ENCODE measurements at regions not wholly inside any gene's neighbourhood (a gene's known extent, or its start where the extent isn't known, plus 50 kb on each side); places are given as distances from the start of the nearest gene placed in this dataset.
A peak's percentile ranks its signal among the peaks of the same experiment; 100 is the strongest.
"Not testable (repeated sequence)": the region's sequence is repeated elsewhere in the genome, so short reads cannot be mapped to it uniquely, and the experiment has no call there.

GRCh38 chr11:38842991-38843390 is 2245.0 kb upstream of the RAG2 start:
- no peak for DNase-seq

GRCh38 chr11:38839071-38839470 is 2241.0 kb upstream of the RAG2 start:
- no peak for DNase-seq

- no peak for DNase-seq
Measured at GRCh38 chr11:38835966-38836365, 2237.9 kb upstream of the RAG2 start.

- DNase-seq = no peak
Measured at GRCh38 chr11:38824573-38824972, 2226.5 kb upstream of the RAG2 start.

GRCh38 chr11:38821786-38822185 is 2223.8 kb upstream of the RAG2 start:
- DNase-seq = not testable (repeated sequence)

GRCh38 chr11:38819981-38820380 is 2221.9 kb upstream of the RAG2 start:
- DNase-seq = no peak

GRCh38 chr11:38818720-38819119 is 2220.7 kb upstream of the RAG2 start:
- DNase-seq = no peak

GRCh38 chr11:38814670-38815069 is 2216.6 kb upstream of the RAG2 start:
- no peak for DNase-seq

GRCh38 chr11:38809521-38809920 is 2211.5 kb upstream of the RAG2 start:
- no peak for DNase-seq

- no peak for DNase-seq
Measured at GRCh38 chr11:38796281-38796680, 2198.2 kb upstream of the RAG2 start.

- no peak for DNase-seq
Measured at GRCh38 chr11:38795027-38795426, 2197.0 kb upstream of the RAG2 start.

- DNase-seq = peak; percentile 83
Measured at GRCh38 chr11:38791346-38791961, 2193.4 kb upstream of the RAG2 start.

- DNase-seq = no peak
Measured at GRCh38 chr11:38788561-38788960, 2190.5 kb upstream of the RAG2 start.

GRCh38 chr11:38784164-38784563 is 2186.1 kb upstream of the RAG2 start:
- no peak for DNase-seq

- DNase-seq = no peak
Measured at GRCh38 chr11:38766796-38767195, 2168.8 kb upstream of the RAG2 start.

- no peak for DNase-seq
Measured at GRCh38 chr11:38759394-38759793, 2161.4 kb upstream of the RAG2 start.

- DNase-seq = no peak
Measured at GRCh38 chr11:38756537-38756936, 2158.5 kb upstream of the RAG2 start.

GRCh38 chr11:38751421-38751820 is 2153.4 kb upstream of the RAG2 start:
- DNase-seq = no peak

GRCh38 chr11:38746516-38746915 is 2148.5 kb upstream of the RAG2 start:
- DNase-seq = not testable (repeated sequence)

- DNase-seq = no peak
Measured at GRCh38 chr11:38723361-38723760, 2125.3 kb upstream of the RAG2 start.

- no peak for DNase-seq
Measured at GRCh38 chr11:38721586-38722315, 2123.7 kb upstream of the RAG2 start.

GRCh38 chr11:38718659-38719058 is 2120.6 kb upstream of the RAG2 start:
- no peak for DNase-seq

GRCh38 chr11:38718049-38718448 is 2120.0 kb upstream of the RAG2 start:
- no peak for DNase-seq

- DNase-seq = no peak
Measured at GRCh38 chr11:38711110-38711509, 2113.1 kb upstream of the RAG2 start.

- DNase-seq = no peak
Measured at GRCh38 chr11:38710262-38710661, 2112.2 kb upstream of the RAG2 start.

Measured in amniotic stem cell (primary cell).